NOMO-1 (cell line): ENCODE measurements at regions not wholly inside any gene's neighbourhood (a gene's known extent, or its start where the extent isn't known, plus 50 kb on each side); places are given as distances from the start of the nearest gene placed in this dataset.
"Not testable (repeated sequence)": the region's sequence is repeated elsewhere in the genome, so short reads cannot be mapped to it uniquely, and the experiment has no call there.

Experiments used
- DNase-seq, 2 experiments: peaks; one replicate each; lab custom pipeline; 2025; ENCODE audit not compliant: unreplicated experiment in 2 of 2; lab: John Stamatoyannopoulos, UW

DNA sequence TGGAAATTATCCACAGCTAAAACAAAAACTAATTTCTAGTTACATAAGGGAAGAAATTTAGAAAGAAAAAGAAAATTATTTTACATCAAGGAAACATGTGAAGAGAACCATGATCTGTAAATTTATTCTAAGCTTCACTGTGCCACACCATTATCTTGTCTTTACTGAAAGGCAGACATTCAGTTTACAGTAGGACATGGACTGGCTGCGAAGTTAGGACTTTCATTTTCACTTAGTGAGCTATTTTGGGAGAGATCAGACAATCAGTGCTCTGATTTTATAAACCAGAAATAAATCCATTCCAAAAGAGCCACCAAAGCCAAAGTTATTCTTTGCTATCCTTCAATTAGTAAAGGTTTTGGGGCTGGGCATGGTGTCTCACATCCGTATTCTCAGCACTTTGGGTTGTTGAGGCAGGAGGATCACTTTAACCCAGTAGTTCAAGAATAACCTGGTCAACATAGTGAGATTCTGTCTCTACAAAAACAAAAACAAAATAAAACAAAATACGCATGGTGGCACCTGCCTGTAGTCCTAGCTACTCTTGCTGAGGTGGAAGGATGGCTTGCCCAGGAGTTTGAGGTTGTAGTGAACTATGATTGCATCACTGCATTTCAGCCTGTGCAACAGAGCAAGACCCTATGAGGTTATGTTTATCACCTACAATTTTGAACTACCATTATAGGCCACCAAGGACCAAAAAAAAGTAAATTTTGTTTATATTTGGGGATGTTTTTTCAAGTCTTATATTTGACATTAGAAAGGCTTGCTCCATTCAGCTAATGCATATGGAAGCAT lies 1084.8 kb upstream of the ATXN7L3B start:
- DNase-seq: no peak

DNA sequence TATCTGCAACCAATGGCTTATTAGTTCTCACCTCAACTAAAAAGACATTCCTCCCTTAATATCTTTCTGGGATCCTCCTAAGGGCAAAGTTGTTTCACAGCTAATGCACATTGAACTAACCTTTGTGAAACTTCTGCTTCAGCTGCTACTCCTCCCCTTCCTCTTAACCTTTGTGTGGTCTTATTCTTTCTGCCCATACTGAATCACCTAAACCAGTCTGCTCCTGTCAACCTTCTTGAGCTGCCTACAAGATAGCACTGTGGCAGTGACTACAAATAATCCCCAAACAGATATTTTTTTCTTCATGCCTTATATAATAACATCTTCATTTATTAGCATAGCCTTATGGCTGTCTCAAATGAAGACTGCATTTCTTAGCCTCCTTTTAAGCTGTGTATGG lies 1077.4 kb upstream of the ATXN7L3B start:
- DNase-seq: no peak

DNA sequence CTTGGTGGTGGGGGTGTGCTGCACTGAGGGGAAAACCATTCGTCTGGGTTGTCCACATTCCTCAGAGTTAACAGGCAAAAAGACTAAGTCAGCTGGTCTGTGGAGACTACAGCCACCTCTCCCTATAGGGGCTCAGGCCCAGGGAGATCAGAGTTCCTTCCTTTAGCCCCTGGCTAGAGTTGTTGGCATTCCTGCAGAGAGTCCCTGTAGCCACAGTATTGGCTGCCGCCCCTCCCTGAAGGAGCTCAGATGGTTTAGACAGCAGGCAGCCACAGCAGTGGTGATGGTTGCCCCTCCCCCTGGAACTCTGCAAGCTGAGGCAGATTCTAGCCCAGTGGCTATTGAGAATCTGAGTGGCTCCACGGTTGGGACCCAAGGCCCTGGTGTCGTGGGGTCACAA lies 1072.5 kb upstream of the ATXN7L3B start:
- no peak for DNase-seq

- no peak for DNase-seq
These were observed 1051.4 kb upstream of the ATXN7L3B start for GRCh38 chr12:73486256-73486655.

DNA sequence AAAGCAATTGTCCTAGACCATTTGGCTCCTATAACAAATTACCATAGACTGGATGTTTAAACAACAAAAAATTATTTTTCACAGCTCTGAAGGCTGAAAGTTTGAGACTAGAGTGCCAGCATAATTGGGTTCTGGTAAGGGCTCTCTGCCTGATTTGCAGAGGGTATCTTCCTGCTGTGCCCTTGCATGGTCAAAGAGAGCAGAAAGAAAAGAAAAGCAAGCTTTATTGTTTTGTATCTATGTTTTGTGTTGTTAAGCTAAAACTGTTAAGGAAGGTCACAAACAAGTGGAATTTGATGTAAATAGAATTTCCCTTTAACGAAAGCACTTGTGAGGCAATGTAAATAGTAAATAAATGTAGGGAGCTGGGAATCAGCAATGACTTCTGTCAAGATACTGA lies 1031.0 kb upstream of the ATXN7L3B start:
- no peak for DNase-seq

DNA sequence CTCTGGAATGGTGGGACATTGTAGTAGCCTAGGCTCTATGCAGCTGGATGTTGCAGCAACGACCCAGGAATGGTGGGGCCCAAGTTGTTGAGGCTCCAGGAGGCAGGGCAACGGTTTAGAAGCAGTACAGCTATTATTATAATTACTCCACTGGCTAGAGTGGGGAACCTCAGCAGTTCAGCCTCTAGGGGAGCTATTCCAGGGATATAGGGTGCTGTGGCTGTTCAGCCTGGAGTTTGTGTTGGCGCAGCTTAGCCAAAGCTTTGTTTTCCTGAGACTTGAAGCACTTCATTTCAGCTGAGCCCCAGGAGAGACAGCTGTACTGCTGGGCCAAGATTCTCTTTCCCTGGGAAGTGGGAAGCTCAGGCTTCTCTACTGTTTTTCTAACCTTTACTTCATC lies 1023.0 kb upstream of the ATXN7L3B start:
- DNase-seq: no peak

GRCh38 chr12:73517859-73518258 lies 1019.8 kb upstream of the ATXN7L3B start:
- DNase-seq: no peak

GRCh38 chr12:73529231-73529630 lies 1008.4 kb upstream of the ATXN7L3B start:
- DNase-seq: no peak

DNA sequence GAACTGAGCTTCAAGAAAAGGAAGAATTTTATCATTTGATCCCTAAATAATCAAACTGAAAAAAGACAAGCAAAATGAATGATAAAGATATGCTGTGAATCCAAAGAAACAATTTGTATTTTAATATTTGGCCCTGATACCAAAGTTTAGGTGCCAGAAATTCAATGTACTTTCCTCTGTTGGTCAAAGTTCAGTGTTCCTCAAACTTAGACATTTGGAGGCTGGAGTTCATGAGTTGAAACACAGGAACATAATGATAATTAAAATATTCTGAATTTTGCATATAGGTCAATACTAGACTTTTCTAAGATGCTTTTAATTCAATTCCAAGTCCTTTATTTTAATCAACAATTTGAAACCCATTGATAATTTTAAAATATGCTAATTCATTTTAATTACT lies 1007.7 kb upstream of the ATXN7L3B start:
- DNase-seq: no peak

GRCh38 chr12:73531752-73532151 lies 1005.9 kb upstream of the ATXN7L3B start:
- DNase-seq: no peak

- DNase-seq: no peak
These were observed 990.2 kb upstream of the ATXN7L3B start for GRCh38 chr12:73547421-73547820.

GRCh38 chr12:73585136-73585535 lies 952.5 kb upstream of the ATXN7L3B start:
- DNase-seq: no peak

GRCh38 chr12:73589220-73589619 lies 948.4 kb upstream of the ATXN7L3B start:
- DNase-seq: no peak

DNA sequence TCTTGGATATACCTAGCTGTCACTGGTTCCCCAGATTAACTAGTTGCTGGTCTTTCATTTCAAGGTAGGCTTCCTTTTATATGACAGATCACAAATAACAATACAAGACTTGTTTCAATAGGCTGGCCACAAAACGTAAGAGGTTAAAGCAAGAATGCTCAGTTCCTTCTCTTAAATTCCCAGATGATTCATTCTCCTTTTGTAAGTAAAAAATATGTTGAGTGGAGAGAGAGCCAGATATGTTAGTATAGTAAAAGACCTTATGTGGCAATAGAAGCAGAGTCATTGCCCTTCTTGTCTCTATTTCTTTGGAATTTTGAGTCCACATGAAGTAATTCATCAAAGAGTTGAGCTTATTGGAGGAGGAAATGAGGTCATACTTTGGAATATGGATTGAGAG lies 939.0 kb upstream of the ATXN7L3B start:
- no peak for DNase-seq

DNA sequence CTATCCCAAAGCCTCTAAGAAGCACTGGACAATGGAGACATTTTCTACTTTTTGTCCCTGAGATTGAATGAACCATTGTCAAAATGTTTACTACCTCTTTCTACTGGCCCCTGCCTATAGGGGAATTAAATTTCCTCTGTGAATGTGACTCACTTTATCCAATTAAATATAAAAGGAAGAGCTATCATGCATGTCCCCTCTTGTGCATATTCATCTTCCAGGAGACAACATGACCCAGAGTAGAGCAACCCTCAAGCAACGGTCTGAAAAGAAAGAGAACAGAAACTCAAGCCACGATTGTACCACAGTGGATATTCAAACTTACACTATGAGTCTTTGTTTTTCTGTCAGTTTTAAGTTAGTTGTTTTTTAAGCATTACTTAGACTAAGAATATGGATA lies 938.4 kb upstream of the ATXN7L3B start:
- no peak for DNase-seq

DNA sequence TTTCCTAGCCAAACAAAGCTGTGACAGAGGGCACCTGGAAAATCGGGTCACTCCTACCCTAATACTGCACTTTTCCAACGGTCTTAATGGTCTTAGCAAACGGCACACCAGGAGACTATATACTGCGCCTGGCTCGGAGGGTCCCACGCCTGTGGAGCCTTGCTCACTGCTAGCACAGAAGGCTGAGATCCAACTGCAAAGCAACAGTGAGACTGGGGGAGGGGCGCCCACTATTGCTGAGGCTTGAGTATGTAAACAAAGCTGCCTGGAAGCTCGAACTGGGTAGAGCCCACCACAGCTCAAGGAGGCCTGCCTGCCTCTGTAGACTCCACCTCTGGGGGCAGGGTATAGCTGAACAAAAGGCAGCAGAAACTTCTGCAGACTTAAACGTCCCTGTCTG lies 931.7 kb upstream of the ATXN7L3B start:
- DNase-seq: not testable (repeated sequence)

DNA sequence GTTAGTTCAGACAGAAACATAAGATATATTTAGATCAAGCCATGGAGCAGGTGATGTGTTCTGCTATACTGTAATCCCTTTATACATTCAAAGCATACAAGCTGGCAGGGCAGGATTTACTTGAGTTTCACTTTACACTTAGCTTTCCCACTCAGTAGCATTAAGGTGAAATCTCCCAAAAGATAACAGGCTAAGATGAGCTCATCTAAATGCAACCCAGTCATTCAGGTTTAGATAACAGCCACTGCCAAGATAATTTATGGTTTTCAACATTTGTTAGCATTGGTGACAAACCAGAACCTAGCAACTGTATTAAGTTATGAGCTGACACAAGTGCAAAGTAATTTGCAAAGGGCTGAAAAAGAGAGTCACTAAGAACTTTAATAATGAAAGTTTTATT lies 925.1 kb upstream of the ATXN7L3B start:
- no peak for DNase-seq

DNA sequence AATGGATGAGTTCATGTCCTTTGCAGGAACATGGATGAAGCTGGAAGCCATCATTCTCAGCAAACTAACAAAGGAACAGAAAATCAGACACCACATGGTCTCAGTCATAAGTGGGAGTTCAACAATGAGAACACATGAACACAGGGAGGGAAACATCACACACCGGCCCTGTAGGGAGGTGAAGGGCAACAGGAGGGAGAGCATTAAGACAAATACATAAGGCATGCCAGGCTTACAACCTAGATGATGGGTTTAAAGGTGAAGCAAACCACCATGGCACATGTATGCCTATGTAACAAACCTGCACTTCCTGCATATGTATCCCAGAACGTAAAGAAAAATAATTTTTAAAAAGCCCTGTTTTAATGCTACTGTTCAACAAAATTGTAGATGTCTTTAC lies 914.2 kb upstream of the ATXN7L3B start:
- DNase-seq: no peak

GRCh38 chr12:73625226-73625625 lies 912.4 kb upstream of the ATXN7L3B start:
- no peak for DNase-seq

GRCh38 chr12:73629171-73629570 lies 908.5 kb upstream of the ATXN7L3B start:
- no peak for DNase-seq

GRCh38 chr12:73629893-73630831 lies 907.5 kb upstream of the ATXN7L3B start:
- no peak for DNase-seq

DNA sequence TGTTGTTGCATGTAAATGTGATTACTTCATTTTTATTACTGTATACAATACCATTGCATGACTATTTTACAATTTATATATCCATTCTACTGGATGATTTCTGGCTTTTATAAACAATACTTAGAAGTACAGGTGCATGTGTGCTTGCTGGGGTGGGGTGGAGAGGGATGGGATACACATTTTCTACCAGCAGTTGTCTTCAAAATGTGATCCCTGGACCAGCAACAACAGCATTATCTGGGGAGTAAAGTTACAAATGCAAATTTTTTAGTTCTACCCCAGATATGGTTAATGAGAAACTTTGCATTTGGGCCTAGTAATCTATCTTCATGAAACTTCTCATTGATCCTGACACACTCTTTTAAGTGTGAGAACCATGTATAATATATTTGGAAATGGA lies 905.4 kb upstream of the ATXN7L3B start:
- no peak for DNase-seq
